ENCODE measurements at regions not wholly inside any gene's neighbourhood (a gene's known extent, or its start where the extent isn't known, plus 50 kb on each side); places are given as distances from the start of the nearest gene placed in this dataset.

DNA sequence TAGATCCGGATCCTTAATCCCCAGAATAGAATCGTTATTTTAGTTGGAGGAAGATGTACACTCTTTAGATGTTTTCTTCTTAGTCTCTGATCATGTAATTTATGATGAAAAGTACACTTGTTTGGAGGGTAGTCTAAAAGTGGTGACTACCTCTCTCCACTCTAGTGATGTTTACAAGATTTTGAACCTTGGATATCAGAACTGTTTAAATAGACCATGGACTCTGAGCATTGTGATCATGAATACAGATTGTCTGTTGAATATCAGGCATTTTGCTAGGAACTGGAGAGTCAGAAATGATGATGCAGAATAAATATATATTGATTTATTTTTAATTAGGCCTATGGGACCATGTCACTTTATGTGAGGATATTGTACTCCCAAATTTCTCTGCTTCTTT, 706.3 kb upstream of the WWC1 start:
- Mint-ChIP-seq H3K9me3 (peaks cover 0 to 5% (median 2%) of the 10 kb centered on the region in 7 donors), H3K27me3 (no peaks in the 10 kb centered on the region), H3K27ac (no peak overlapping the region), H3K4me3 (no peak overlapping the region), H3K4me1 (no peaks in the 10 kb centered on the region), H3K36me3 (no peaks in the 10 kb centered on the region)
- DNase-seq, result no peak
- Histone ChIP-seq H3K27ac (ENCODE audit: insufficient read depth, low read length, poor library complexity, severe bottlenecking) (no peak overlapping the region), H3K4me1 (ENCODE audit: control insufficient read depth, insufficient read depth, low read length, poor library complexity, severe bottlenecking) (no peaks in the 10 kb centered on the region), H3K4me3 (ENCODE audit: low read depth, low read length) (no peak overlapping the region), H3K27me3 (ENCODE audit: control insufficient read depth, insufficient read depth, low read length) (no peaks in the 10 kb centered on the region), H3K9me3 (ENCODE audit: control insufficient read depth in 2 of 2, low read length in 2 of 2) (peaks cover 0 to 2% of the 10 kb centered on the region in 2 experiments), H3K36me3 (ENCODE audit: control insufficient read depth, insufficient read depth, low read length) (no peaks in the 10 kb centered on the region)
- ATAC-seq (ENCODE audit: low read depth in 2 of 2), result no peak

DNA sequence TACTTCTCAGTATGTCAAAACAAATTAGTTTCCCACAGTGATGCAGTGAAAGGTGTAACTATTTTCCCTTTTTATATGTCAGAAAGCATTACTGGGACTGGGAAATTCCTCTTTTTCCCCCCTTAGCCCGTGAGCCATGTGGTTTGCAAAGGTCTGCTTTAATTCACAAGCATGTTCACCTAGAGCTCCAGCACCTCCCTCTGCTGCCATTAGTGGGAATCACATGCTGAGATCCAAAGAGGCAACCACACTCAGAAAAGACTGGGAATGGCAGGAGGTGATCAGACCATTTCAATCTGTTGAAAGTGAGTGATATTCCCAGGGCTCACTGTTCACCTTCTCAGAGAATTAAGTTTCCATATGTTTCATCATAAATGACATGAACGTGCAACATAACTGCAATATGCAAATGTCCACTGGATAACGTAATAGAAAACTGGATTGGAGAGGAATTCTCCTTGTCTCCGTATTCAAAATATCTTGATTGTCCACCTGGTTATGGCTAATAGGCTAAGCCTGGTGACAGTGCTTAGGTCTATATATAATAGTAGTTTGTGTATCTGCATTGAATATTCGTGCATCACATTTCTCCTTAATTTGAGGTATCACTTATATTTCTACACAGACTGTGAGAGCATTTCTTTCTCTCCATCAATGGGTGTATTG, 703.5 kb upstream of the WWC1 start:
- H3K36me3 Mint-ChIP-seq, result no peaks in the 10 kb centered on the region
- ATAC-seq (ENCODE audit: low read depth in 2 of 2), result no peak

GRCh38 chr5:167592114-167592513, 699.3 kb upstream of the WWC1 start:
- H3K4me1 ChIP-seq (ENCODE audit: control insufficient read depth, insufficient read depth, low read length, poor library complexity, severe bottlenecking), result no peaks in the 10 kb centered on the region
- H3K4me1 Mint-ChIP-seq, result no peaks in the 10 kb centered on the region
- DNase-seq (no peak), ATAC-seq (ENCODE audit: low read depth in 2 of 2) (no peak)
- no peak overlapping the region for H3K27ac Mint-ChIP-seq
- no peaks in the 10 kb centered on the region for H3K27me3 Mint-ChIP-seq
- peaks cover 0 to 9% (median 1%) of the 10 kb centered on the region in 7 donors for H3K9me3 Mint-ChIP-seq
- H3K27ac ChIP-seq (ENCODE audit: insufficient read depth, low read length, poor library complexity, severe bottlenecking), result no peak overlapping the region
- H3K4me3 Mint-ChIP-seq, result no peak overlapping the region
- H3K27me3 ChIP-seq (ENCODE audit: control insufficient read depth, insufficient read depth, low read length), result no peaks in the 10 kb centered on the region
- H3K36me3 Mint-ChIP-seq, result no peaks in the 10 kb centered on the region
- no peaks in the 10 kb centered on the region for H3K36me3 ChIP-seq (ENCODE audit: control insufficient read depth, insufficient read depth, low read length)
- no peak overlapping the region for H3K4me3 ChIP-seq (ENCODE audit: low read depth, low read length)
- no peaks in the 10 kb centered on the region for H3K9me3 ChIP-seq (ENCODE audit: control insufficient read depth in 2 of 2, low read length in 2 of 2)

More for the DNA sequence above, 703.5 kb upstream of the WWC1 start:
- H3K27me3 Mint-ChIP-seq, result no peaks in the 10 kb centered on the region
- H3K9me3 ChIP-seq (ENCODE audit: control insufficient read depth in 2 of 2, low read length in 2 of 2), result no peaks in the 10 kb centered on the region
- H3K4me3 ChIP-seq (ENCODE audit: low read depth, low read length), result no peak overlapping the region
- H3K9me3 Mint-ChIP-seq, result peaks cover 0 to 9% (median 3%) of the 10 kb centered on the region in 7 donors
- H3K4me1 Mint-ChIP-seq, result no peaks in the 10 kb centered on the region
- no peaks in the 10 kb centered on the region for H3K27me3 ChIP-seq (ENCODE audit: control insufficient read depth, insufficient read depth, low read length)
- H3K36me3 ChIP-seq (ENCODE audit: control insufficient read depth, insufficient read depth, low read length), result no peaks in the 10 kb centered on the region
- DNase-seq, result no peak
- no peak overlapping the region for H3K4me3 Mint-ChIP-seq
- H3K27ac ChIP-seq (ENCODE audit: insufficient read depth, low read length, poor library complexity, severe bottlenecking), result no peak overlapping the region
- H3K27ac Mint-ChIP-seq, result no peak overlapping the region
- H3K4me1 ChIP-seq (ENCODE audit: control insufficient read depth, insufficient read depth, low read length, poor library complexity, severe bottlenecking), result no peaks in the 10 kb centered on the region

DNA sequence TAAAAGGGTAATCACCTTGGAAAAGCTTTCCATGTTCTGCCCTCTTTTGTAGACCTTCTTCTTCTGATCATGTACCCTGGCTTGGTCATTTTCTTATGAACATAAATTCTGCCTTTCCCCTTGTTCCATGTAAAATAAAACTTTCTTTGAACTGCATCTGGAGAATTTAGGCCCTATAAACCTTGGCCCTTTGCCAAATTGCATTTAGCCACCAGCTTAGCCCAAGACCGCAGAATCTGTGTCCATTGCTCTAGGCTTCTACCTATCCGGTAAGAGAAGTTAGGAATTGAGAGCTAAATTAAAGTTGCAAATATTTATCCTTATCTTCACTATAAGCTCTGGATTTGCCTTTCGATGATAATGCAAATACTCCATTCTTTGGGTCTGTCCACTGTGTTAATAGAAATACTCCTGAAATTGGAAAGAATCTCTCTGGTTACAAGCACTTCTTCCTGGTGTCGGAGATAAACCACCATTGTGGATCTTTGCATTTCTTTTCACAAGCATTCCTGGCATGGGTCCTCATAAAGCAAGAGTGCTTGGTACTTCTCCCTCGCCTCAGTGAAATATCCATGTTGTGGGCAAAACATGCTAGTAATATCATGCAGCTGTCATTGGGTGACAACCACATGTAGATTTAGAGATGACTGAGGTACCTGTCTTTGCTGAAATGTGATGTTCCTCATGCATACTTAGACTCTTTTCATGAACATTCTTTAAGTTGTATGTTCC, 698.0 kb upstream of the WWC1 start:
- H3K27ac Mint-ChIP-seq, result no peak overlapping the region

DNA sequence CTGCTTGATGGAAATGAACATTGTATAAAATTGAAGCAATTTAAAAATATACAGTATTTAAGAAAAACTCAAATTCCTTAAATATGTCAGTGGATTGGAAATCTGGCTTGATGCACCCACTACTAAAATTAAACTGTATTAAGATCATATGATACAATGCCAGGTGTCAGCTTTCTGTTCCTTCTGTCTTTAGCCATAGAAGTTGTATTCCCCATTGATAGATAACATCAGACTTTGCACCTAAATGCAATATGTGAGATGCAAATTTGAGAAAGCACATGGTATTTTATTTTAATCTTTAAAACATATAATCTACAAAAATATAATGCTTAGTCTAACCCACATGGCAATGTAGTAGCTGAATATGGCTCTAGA, 697.4 kb upstream of the WWC1 start:
- Histone ChIP-seq H3K36me3 (ENCODE audit: control insufficient read depth, insufficient read depth, low read length) (no peaks in the 10 kb centered on the region), H3K9me3 (ENCODE audit: control insufficient read depth in 2 of 2, low read length in 2 of 2) (no peaks in the 10 kb centered on the region), H3K27ac (ENCODE audit: insufficient read depth, low read length, poor library complexity, severe bottlenecking) (no peak overlapping the region), H3K4me1 (ENCODE audit: control insufficient read depth, insufficient read depth, low read length, poor library complexity, severe bottlenecking) (no peaks in the 10 kb centered on the region), H3K4me3 (ENCODE audit: low read depth, low read length) (no peak overlapping the region), H3K27me3 (ENCODE audit: control insufficient read depth, insufficient read depth, low read length) (no peaks in the 10 kb centered on the region)
- no peaks in the 10 kb centered on the region for H3K4me1 Mint-ChIP-seq
- DNase-seq, result no peak
- no peak for ATAC-seq (ENCODE audit: low read depth in 2 of 2)
- peaks cover 0 to 9% (median 1%) of the 10 kb centered on the region in 7 donors for H3K9me3 Mint-ChIP-seq
- H3K4me3 Mint-ChIP-seq, result no peak overlapping the region
- H3K36me3 Mint-ChIP-seq, result no peaks in the 10 kb centered on the region
- no peak overlapping the region for H3K27ac Mint-ChIP-seq
- no peaks in the 10 kb centered on the region for H3K27me3 Mint-ChIP-seq

More for the DNA sequence above, 698.0 kb upstream of the WWC1 start:
- H3K4me1 Mint-ChIP-seq, result no peaks in the 10 kb centered on the region
- DNase-seq (no peak), ATAC-seq (ENCODE audit: low read depth in 2 of 2) (no peak)
- H3K9me3 ChIP-seq (ENCODE audit: control insufficient read depth in 2 of 2, low read length in 2 of 2), result no peaks in the 10 kb centered on the region
- H3K4me3 Mint-ChIP-seq, result no peak overlapping the region
- no peaks in the 10 kb centered on the region for H3K36me3 ChIP-seq (ENCODE audit: control insufficient read depth, insufficient read depth, low read length)
- H3K27ac ChIP-seq (ENCODE audit: insufficient read depth, low read length, poor library complexity, severe bottlenecking), result no peak overlapping the region
- H3K27me3 ChIP-seq (ENCODE audit: control insufficient read depth, insufficient read depth, low read length), result no peaks in the 10 kb centered on the region
- no peaks in the 10 kb centered on the region for H3K36me3 Mint-ChIP-seq
- H3K27me3 Mint-ChIP-seq, result no peaks in the 10 kb centered on the region
- H3K9me3 Mint-ChIP-seq, result peaks cover 0 to 9% (median 1%) of the 10 kb centered on the region in 7 donors
- H3K4me3 ChIP-seq (ENCODE audit: low read depth, low read length), result no peak overlapping the region
- no peaks in the 10 kb centered on the region for H3K4me1 ChIP-seq (ENCODE audit: control insufficient read depth, insufficient read depth, low read length, poor library complexity, severe bottlenecking)

DNA sequence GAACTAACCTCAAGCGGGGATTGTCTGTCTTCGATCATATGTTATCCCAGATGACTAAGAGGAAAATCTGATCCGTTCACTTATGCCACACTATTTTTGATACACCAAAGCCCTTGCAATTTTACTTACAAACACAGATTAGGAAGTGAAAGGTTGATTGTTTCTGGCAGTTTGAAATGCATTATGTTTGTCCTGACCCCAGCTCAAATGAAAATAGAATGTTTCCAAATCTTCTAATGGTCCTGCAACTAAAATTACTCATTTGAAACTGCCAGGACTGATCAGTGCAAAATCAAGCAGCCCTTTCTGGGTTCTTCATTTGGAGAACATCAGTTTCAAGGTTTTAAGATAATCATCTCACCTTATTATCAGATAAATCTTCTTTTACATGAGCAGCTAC, 696.7 kb upstream of the WWC1 start:
- Histone ChIP-seq H3K9me3 (ENCODE audit: control insufficient read depth in 2 of 2, low read length in 2 of 2) (no peaks in the 10 kb centered on the region), H3K27ac (ENCODE audit: insufficient read depth, low read length, poor library complexity, severe bottlenecking) (no peak overlapping the region), H3K36me3 (ENCODE audit: control insufficient read depth, insufficient read depth, low read length) (no peaks in the 10 kb centered on the region), H3K4me1 (ENCODE audit: control insufficient read depth, insufficient read depth, low read length, poor library complexity, severe bottlenecking) (no peaks in the 10 kb centered on the region), H3K27me3 (ENCODE audit: control insufficient read depth, insufficient read depth, low read length) (no peaks in the 10 kb centered on the region), H3K4me3 (ENCODE audit: low read depth, low read length) (no peak overlapping the region)
- ATAC-seq (ENCODE audit: low read depth in 2 of 2), result no peak
- Mint-ChIP-seq H3K27me3 (no peaks in the 10 kb centered on the region), H3K4me3 (no peak overlapping the region), H3K27ac (no peak overlapping the region), H3K9me3 (peaks cover 0 to 9% (median 1%) of the 10 kb centered on the region in 7 donors), H3K4me1 (no peaks in the 10 kb centered on the region), H3K36me3 (no peaks in the 10 kb centered on the region)
- no peak for DNase-seq

- H3K4me3 Mint-ChIP-seq, result no peak overlapping the region
- no peaks in the 10 kb centered on the region for H3K27me3 Mint-ChIP-seq
- no peaks in the 10 kb centered on the region for H3K36me3 Mint-ChIP-seq
- Histone ChIP-seq H3K4me3 (ENCODE audit: low read depth, low read length) (no peak overlapping the region), H3K27ac (ENCODE audit: insufficient read depth, low read length, poor library complexity, severe bottlenecking) (no peak overlapping the region), H3K36me3 (ENCODE audit: control insufficient read depth, insufficient read depth, low read length) (no peaks in the 10 kb centered on the region), H3K9me3 (ENCODE audit: control insufficient read depth in 2 of 2, low read length in 2 of 2) (no peaks in the 10 kb centered on the region), H3K4me1 (ENCODE audit: control insufficient read depth, insufficient read depth, low read length, poor library complexity, severe bottlenecking) (no peaks in the 10 kb centered on the region), H3K27me3 (ENCODE audit: control insufficient read depth, insufficient read depth, low read length) (no peaks in the 10 kb centered on the region)
- H3K4me1 Mint-ChIP-seq, result no peaks in the 10 kb centered on the region
- DNase-seq, result no peak
- ATAC-seq (ENCODE audit: low read depth in 2 of 2), result no peak
- H3K27ac Mint-ChIP-seq, result no peak overlapping the region
- H3K9me3 Mint-ChIP-seq, result peaks cover 0 to 9% (median 1%) of the 10 kb centered on the region in 7 donors
Observed at GRCh38 chr5:167595196-167595595, 696.2 kb upstream of the WWC1 start.

DNA sequence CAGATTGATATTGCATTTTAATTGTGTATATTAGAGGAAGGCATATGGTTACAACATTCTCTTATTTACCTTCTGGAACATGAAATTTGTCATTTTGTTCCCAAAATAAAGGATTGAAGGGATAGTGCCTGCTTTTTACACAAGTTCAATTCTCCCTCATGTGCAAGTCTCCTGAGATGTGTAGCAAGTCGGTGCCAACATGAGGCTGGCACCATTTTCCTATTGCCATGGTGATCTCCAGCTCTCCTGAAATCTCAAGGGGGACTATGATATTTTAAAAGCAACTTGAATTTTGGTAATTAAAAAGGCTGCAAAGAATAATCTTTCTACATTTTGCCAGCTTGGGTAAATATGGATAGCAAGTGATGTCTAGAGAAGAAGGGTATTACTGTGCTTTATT, 693.3 kb upstream of the WWC1 start:
- no peaks in the 10 kb centered on the region for H3K4me1 Mint-ChIP-seq
- H3K9me3 Mint-ChIP-seq, result peaks cover 0 to 13% (median 2%) of the 10 kb centered on the region in 7 donors
- no peak overlapping the region for H3K4me3 ChIP-seq (ENCODE audit: low read depth, low read length)
- no peak overlapping the region for H3K27ac ChIP-seq (ENCODE audit: insufficient read depth, low read length, poor library complexity, severe bottlenecking)
- ATAC-seq (ENCODE audit: low read depth in 2 of 2), result no peak
- no peaks in the 10 kb centered on the region for H3K36me3 Mint-ChIP-seq
- no peaks in the 10 kb centered on the region for H3K27me3 Mint-ChIP-seq
- no peaks in the 10 kb centered on the region for H3K4me1 ChIP-seq (ENCODE audit: control insufficient read depth, insufficient read depth, low read length, poor library complexity, severe bottlenecking)
- DNase-seq, result no peak
- H3K9me3 ChIP-seq (ENCODE audit: control insufficient read depth in 2 of 2, low read length in 2 of 2), result no peaks in the 10 kb centered on the region
- H3K27ac Mint-ChIP-seq, result no peak overlapping the region
- H3K36me3 ChIP-seq (ENCODE audit: control insufficient read depth, insufficient read depth, low read length), result no peaks in the 10 kb centered on the region
- H3K4me3 Mint-ChIP-seq, result no peak overlapping the region
- H3K27me3 ChIP-seq (ENCODE audit: control insufficient read depth, insufficient read depth, low read length), result no peaks in the 10 kb centered on the region
